ENCODE measurements at regions not wholly inside any gene's neighbourhood (a gene's known extent, or its start where the extent isn't known, plus 50 kb on each side); places are given as distances from the start of the nearest gene placed in this dataset.
"Not testable (repeated sequence)": the region's sequence is repeated elsewhere in the genome, so short reads cannot be mapped to it uniquely, and the experiment has no call there.

DNA sequence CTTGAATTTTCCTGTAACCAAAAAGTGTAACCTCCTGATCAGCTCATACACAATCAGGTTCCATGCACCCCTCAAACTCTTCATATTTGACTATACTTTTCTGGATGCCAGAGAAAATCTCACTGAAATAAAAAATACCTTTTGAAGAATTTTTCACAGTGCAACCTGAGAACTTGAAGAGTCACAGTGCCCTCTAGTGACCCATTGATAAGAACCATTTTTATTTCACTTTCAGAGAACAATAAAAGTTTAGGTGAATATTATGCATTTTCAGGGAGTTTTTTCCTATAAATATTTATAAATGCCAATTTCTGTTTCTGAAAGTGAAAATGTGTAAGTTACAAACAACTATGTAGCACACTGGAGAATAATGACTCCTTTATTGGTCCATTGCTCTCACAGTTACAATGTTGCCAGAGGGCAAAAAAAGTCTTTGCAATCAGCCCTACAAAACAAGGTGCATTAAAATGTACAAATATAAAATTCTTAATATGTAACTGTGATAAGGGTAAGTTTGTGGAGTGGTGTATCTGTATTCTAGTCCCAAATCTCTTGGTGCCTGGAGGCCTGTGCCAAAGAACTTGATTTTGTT, 153.6 kb upstream of the INTU start:
- H3K4me3 Mint-ChIP-seq = no peak overlapping the region
- no peak for DNase-seq
- H3K36me3 Mint-ChIP-seq (ENCODE audit: low read depth) = no peaks in the 10 kb centered on the region
- no peaks in the 10 kb centered on the region for H3K27me3 Mint-ChIP-seq
- no peak overlapping the region for H3K27ac Mint-ChIP-seq
- intact Hi-C loops (cut with micrococcal nuclease) = no loop called here
- no peaks in the 10 kb centered on the region for H3K4me1 Mint-ChIP-seq
- H3K9me3 Mint-ChIP-seq = no peaks in the 10 kb centered on the region

DNA sequence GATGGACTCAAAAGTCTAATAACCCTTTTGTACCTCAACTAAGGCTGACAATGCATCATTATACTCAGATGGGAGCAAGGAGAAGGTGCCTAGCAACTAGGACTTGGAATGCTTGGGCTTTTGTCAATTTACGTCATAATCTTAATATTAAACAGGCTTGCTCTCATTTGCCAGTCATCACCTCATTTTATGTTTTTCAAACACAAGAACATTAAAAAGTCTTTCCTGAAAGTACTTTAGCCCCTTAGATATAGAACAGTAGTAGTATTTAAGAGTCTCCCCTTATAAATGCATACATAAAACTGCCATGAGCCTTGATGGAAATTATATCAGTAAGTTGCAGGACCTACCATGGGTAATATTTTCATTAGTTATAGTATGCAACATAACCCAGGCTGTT, 150.7 kb upstream of the INTU start:
- intact Hi-C loops (cut with micrococcal nuclease) = no loop called here
- Mint-ChIP-seq H3K9me3 (no peaks in the 10 kb centered on the region), H3K4me3 (no peak overlapping the region), H3K4me1 (no peaks in the 10 kb centered on the region), H3K27ac (no peak overlapping the region), H3K27me3 (no peaks in the 10 kb centered on the region), H3K36me3 (ENCODE audit: low read depth) (no peaks in the 10 kb centered on the region)
- DNase-seq = no peak

DNA sequence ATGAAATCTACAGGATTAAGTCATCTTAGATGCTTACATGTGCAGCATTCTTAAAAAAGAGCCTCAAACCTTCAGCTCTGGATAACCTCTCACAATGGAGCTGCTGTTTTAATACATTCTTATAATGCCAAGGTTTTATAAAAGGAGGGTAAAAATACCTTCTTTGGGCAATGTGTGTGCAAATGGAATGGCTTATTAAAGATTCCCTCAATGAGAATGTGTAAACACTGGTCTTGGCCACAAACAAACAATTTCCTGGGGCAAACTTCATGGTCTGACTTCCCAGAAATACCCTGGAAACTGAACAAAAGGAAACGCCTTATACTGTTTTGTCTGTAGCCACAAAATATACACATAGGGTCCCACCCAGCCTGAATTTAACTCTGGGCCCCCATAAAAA, 148.6 kb upstream of the INTU start:
- DNase-seq = no peak
- Mint-ChIP-seq H3K4me3 (no peak overlapping the region), H3K4me1 (no peaks in the 10 kb centered on the region), H3K36me3 (ENCODE audit: low read depth) (no peaks in the 10 kb centered on the region), H3K9me3 (no peaks in the 10 kb centered on the region), H3K27me3 (no peaks in the 10 kb centered on the region), H3K27ac (no peak overlapping the region)
- intact Hi-C loops (cut with micrococcal nuclease) = no loop called here

DNA sequence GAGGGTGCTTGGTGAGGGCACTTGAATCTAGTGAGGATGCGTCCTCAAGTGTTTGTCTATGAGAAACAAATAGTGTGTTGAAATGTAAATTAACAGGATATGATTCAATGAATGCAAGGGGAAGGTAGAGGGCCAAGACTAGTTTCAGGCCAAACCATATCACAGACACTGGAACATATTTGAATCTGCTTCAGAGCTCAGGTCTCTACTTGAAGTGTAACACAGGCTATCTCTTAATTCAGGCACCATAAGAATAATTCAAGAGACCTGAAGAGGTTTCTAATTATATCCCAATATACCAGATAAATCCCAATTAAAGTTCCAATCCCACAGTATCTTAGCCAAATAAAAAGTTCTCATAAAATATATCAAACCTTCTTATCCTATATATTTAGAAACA, 146.5 kb upstream of the INTU start:
- H3K4me3 Mint-ChIP-seq = no peak overlapping the region
- H3K36me3 Mint-ChIP-seq (ENCODE audit: low read depth) = no peaks in the 10 kb centered on the region
- no peak overlapping the region for H3K27ac Mint-ChIP-seq
- no peaks in the 10 kb centered on the region for H3K9me3 Mint-ChIP-seq
- no peak for DNase-seq
- H3K4me1 Mint-ChIP-seq = no peaks in the 10 kb centered on the region
- intact Hi-C loops (cut with micrococcal nuclease) = no loop called here
- H3K27me3 Mint-ChIP-seq = no peaks in the 10 kb centered on the region

DNA sequence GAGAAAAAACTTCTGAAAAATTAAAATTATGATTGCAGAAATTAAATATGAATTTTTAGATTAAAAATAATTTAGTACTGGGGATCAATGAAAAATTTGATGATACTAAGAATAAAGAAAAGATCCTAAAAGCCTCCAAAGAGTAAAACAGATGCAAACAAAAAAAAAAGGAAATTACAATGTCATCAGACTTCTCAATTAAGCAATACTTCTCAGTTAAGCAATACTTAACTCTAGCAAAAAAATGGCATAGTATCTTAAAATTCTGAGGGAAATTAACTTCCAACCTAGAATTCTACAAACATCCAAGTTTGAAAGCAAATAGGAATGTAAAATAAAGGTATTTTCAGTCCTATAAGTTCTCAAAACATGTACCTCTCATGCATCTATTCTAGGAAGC, 141.2 kb upstream of the INTU start:
- DNase-seq = no peak
- no peaks in the 10 kb centered on the region for H3K27me3 Mint-ChIP-seq
- no peaks in the 10 kb centered on the region for H3K9me3 Mint-ChIP-seq
- intact Hi-C loops (cut with micrococcal nuclease) = no loop called here
- no peaks in the 10 kb centered on the region for H3K36me3 Mint-ChIP-seq (ENCODE audit: low read depth)
- no peak overlapping the region for H3K27ac Mint-ChIP-seq
- H3K4me3 Mint-ChIP-seq = no peak overlapping the region
- H3K4me1 Mint-ChIP-seq = no peaks in the 10 kb centered on the region

DNA sequence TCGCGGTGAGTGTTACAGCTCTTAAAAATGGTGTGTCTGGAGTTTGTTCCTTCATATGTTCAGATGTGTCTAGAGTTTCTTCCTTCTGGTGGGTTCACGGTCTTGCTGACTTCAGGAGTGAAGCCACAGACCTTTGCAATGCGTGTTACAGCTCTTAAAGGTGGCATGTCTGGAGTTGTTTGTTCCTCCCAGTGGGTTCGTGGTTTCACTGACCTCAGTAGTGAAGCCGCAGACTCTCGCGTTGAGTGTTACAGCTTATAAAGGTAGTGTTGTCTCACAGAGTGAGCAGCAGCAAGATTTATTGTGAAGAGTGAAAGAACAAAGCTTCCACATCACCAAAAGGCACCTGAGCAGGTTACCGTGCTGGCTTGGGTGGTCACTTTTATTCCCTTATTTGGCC, 135.9 kb upstream of the INTU start:
- H3K4me3 Mint-ChIP-seq; H3K9me3 Mint-ChIP-seq; H3K4me1 Mint-ChIP-seq; H3K27ac Mint-ChIP-seq; H3K27me3 Mint-ChIP-seq; intact Hi-C loops (cut with micrococcal nuclease); DNase-seq; H3K36me3 Mint-ChIP-seq (ENCODE audit: low read depth): not testable (repeated sequence)

DNA sequence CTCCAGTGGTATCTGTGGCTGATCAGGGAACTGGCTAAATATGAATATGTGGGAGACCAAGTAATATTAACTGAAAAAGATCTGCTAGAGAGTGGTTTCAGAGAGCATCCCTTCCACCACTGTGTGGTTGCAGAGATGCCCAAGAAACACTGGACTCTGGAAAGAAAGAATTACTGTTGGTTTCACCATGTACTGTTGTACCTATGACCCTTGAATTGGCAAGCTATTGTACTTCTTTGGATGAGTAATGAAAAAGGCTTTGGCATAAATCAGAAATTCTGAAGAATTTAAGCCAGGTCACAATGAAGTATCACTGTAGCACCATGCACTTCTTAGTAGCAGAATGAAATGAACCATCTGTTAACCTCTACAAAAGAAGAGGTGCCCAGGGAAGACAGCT, 134.4 kb upstream of the INTU start:
- Mint-ChIP-seq H3K27ac (no peak overlapping the region), H3K9me3 (no peaks in the 10 kb centered on the region), H3K27me3 (no peaks in the 10 kb centered on the region), H3K36me3 (ENCODE audit: low read depth) (no peaks in the 10 kb centered on the region), H3K4me3 (no peak overlapping the region), H3K4me1 (no peaks in the 10 kb centered on the region)
- intact Hi-C loops (cut with micrococcal nuclease) = no loop called here
- DNase-seq = no peak

DNA sequence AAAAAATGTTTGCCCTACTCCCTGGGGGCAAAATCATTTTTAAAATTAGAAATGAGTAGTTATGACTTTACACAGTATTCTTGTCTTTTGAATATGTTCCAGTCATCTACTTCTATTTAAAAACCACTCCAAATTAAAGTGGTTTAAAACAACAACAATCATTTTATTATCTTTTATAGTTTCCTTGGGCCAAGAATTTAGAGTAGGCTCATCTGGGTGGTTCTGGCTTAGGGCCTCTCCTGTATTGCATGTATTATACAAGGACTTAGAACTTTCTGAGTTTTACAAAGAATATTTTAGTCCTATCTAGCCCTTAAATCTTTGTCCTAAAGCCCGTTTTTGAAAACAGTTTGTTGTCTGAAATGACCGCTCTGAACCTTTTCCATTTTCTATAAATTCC, 132.5 kb upstream of the INTU start:
- intact Hi-C loops (cut with micrococcal nuclease) = no loop called here
- no peaks in the 10 kb centered on the region for H3K4me1 Mint-ChIP-seq
- H3K27me3 Mint-ChIP-seq = no peaks in the 10 kb centered on the region

DNA sequence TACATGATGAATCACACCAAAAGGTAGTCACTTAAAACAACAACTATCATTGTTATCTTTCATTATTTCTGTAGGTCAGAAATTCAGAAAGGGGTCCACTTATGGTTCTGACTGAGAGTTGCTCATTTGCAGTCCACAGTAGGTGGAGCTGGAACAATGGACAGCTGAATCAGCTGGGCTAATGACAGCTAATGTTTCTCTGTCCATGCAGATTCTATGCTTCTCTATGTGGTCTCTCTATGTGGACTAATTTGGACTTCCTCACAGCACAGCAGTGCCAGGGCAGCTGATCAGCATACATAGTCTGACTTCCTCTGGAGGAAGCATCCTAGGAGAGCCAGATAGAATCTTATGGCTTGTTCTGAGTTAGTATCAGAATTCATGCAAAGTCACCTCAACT, 131.7 kb upstream of the INTU start:
- Mint-ChIP-seq H3K27ac (no peak overlapping the region), H3K36me3 (ENCODE audit: low read depth) (no peaks in the 10 kb centered on the region), H3K9me3 (no peaks in the 10 kb centered on the region), H3K27me3 (no peaks in the 10 kb centered on the region), H3K4me3 (no peak overlapping the region), H3K4me1 (no peaks in the 10 kb centered on the region)
- intact Hi-C loops (cut with micrococcal nuclease) = no loop called here
- no peak for DNase-seq

More for the DNA sequence above, 132.5 kb upstream of the INTU start:
- Mint-ChIP-seq H3K27ac (no peak overlapping the region), H3K4me3 (no peak overlapping the region), H3K9me3 (no peaks in the 10 kb centered on the region), H3K36me3 (ENCODE audit: low read depth) (no peaks in the 10 kb centered on the region)
- no peak for DNase-seq

DNA sequence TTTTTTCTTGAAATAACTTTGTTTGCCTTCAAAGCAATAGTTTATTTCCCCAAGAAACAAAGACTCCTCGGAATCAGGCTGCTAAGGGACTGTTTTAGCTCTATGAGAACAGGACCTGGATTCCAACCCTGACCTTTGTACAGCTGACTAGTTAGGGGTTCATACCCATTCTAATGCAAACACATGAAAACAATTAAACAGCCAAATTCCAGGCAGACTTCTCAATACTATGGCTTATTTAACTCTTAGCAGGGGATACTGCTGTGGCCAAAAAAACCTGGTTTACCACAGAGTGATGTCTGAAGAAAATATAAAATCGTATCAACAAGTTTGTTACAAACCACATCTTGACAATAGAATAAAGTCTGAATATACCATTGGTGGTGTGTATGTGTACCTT, 129.6 kb upstream of the INTU start:
- Mint-ChIP-seq H3K9me3 (no peaks in the 10 kb centered on the region), H3K36me3 (ENCODE audit: low read depth) (no peaks in the 10 kb centered on the region), H3K27ac (no peak overlapping the region), H3K27me3 (no peaks in the 10 kb centered on the region), H3K4me1 (no peaks in the 10 kb centered on the region), H3K4me3 (no peak overlapping the region)
- no peak for DNase-seq
- intact Hi-C loops (cut with micrococcal nuclease) = no loop called here

DNA sequence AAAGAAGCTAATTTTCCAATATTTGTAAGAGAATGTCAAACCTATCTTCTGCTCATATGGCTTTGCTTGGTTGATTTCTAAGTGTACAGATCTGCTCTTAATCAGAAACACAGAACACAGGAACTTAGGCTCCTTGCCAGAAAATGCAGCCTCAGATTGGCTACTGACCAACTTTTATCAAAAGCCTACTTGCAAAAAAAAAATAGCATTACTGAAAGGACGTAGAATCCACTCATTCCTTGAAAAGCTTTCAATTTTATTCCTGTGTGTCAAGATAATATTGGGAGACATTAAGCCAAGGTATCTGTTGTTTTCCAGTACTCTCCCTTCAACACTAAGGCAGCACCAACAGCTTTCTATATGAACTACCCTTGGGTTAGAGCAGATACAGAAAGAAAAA, 127.6 kb upstream of the INTU start:
- Mint-ChIP-seq H3K27me3 (no peaks in the 10 kb centered on the region), H3K36me3 (ENCODE audit: low read depth) (no peaks in the 10 kb centered on the region), H3K4me3 (no peak overlapping the region), H3K4me1 (no peaks in the 10 kb centered on the region), H3K9me3 (no peaks in the 10 kb centered on the region), H3K27ac (no peak overlapping the region)
- DNase-seq = no peak
- intact Hi-C loops (cut with micrococcal nuclease) = no loop called here

DNA sequence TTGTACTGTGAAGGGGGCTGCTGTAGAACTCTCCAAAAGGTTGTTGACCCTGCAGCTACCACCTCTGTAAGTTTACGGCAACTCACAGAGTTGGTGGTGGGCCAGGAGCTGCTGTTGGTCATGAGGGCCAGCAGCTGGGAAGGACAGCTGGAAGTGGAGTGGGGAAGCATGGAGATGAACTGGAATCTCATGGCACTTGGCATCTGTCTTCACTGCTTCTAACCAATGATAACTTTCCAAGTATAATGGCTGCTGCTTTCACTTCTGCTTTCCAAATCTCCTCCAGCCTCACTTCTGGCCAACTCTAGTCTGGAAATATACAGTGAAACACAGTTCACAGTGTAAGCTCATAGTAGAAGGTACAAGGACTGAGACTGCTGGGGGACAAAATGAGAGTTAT, 126.5 kb upstream of the INTU start:
- Mint-ChIP-seq H3K36me3 (ENCODE audit: low read depth) (no peaks in the 10 kb centered on the region), H3K9me3 (no peaks in the 10 kb centered on the region), H3K4me3 (no peak overlapping the region), H3K4me1 (no peaks in the 10 kb centered on the region), H3K27me3 (no peaks in the 10 kb centered on the region), H3K27ac (no peak overlapping the region)
- DNase-seq = no peak
- intact Hi-C loops (cut with micrococcal nuclease) = no loop called here

DNA sequence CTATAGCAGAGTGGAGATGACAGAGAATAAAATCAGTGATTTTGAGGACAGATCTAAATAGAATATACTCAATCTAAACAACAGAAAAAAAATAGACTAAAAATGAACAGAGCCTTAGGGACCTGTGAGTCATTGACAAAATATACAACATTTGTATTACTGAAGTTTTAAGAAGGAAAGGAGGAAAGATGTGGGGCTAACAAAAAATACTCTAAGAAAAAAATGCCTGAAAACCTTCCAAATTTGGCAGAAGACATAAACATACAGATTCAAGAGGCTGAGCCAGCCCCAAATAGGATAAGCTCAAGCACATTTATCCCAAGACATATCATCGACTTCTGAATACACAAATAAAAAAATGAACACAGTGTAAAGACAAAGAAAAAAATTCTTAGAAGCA, 123.6 kb upstream of the INTU start:
- Mint-ChIP-seq H3K4me1 (no peaks in the 10 kb centered on the region), H3K27me3 (no peaks in the 10 kb centered on the region), H3K4me3 (no peak overlapping the region), H3K27ac (no peak overlapping the region), H3K36me3 (ENCODE audit: low read depth) (no peaks in the 10 kb centered on the region), H3K9me3 (no peaks in the 10 kb centered on the region)
- intact Hi-C loops (cut with micrococcal nuclease) = no loop called here
- DNase-seq = no peak

DNA sequence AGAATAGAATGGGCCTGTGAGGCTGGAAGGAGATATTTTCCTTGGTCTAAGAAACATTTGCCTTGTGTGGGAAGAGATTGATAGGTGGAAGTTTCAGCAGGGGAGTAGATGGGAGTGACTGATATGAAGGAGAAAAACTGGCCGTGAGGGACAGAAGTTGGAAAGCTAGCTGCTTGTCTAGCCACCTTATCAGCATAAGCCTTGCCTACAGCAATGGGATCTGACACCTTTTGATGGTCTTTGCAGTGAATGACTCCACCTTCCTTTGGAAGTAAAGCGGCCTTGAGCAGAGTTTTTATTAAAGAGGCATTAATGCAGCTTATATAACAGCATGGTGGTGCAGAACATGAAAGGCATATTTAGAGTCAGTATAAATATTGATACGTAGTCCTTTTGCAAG, 120.1 kb upstream of the INTU start:
- intact Hi-C loops (cut with micrococcal nuclease); H3K4me3 Mint-ChIP-seq; H3K27me3 Mint-ChIP-seq; H3K9me3 Mint-ChIP-seq; H3K36me3 Mint-ChIP-seq (ENCODE audit: low read depth); H3K4me1 Mint-ChIP-seq; H3K27ac Mint-ChIP-seq; DNase-seq: not testable (repeated sequence)

DNA sequence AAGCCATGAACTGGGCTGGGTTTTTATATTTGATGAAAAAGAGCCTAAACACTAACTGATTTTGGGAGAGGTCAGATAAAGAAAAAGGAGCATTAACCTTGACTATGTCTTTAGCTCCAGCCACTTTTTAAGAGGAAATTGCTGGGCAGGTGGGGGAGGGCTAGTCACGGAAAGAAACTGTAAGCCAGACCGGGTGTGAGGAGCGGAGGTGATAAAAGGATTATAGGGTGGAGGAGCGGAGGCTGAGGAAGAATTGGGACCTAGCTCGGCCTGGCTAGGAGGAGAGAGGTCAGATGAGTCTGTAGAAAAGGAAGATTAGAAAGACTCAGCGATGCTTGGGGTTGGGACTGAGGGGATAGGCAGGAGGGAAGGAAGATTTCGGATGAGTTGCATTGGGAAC, 117.5 kb upstream of the INTU start:
- intact Hi-C loops (cut with micrococcal nuclease) = not testable (repeated sequence)

More for the DNA sequence above, 117.5 kb upstream of the INTU start:
- H3K4me3 Mint-ChIP-seq; H3K27me3 Mint-ChIP-seq; H3K27ac Mint-ChIP-seq; H3K9me3 Mint-ChIP-seq; H3K4me1 Mint-ChIP-seq; DNase-seq; H3K36me3 Mint-ChIP-seq (ENCODE audit: low read depth): not testable (repeated sequence)
